ENCODE measurements at regions not wholly inside any gene's neighbourhood (a gene's known extent, or its start where the extent isn't known, plus 50 kb on each side); places are given as distances from the start of the nearest gene placed in this dataset.
"Not testable (repeated sequence)": the region's sequence is repeated elsewhere in the genome, so short reads cannot be mapped to it uniquely, and the experiment has no call there.

DNA sequence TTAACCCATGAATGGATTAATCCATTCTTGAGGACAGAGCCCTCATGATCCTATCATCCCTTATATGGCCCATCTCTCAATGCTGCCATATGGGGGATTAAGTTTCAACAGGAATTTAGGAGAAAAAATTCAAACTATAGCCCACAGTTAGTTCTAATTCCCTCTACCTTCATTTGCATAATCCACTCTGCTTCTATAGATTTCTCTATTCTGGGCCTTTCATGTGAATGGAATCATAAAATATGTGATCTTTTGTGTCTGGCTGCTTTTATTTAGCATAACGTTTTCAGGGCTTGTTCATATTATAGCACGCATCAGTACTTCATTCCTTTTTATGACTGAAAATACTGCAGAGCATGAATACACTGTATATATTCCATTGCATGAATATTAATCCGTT lies 55.4 kb downstream of the CTSL start:
- DNase-seq: no peak

DNA sequence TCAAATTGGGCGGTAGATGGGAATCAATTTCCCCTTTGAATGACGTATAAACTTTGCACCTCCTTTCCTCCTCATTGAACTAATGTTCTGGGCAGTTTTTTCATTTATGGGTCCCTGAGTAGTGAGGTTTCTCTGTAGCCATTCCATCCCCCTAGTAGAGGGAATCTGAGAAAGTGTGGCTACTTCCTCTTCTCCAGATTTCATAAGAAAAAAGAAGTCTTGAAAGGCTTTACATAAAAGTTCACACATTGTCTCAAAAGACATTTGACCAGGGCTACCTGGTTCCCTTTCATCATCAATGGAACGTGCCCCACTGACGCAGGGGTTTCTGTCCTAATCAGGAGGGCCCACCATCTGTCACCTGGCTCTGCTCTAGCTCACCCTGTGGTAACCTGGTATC lies 57.3 kb downstream of the CTSL start:
- no peak for DNase-seq

- DNase-seq: not testable (repeated sequence)
Measured at GRCh38 chr9:87785315-87785970, 59.5 kb downstream of the CTSL start.

GRCh38 chr9:87786423-87786822 lies 60.5 kb downstream of the CTSL start:
- no peak for DNase-seq

DNA sequence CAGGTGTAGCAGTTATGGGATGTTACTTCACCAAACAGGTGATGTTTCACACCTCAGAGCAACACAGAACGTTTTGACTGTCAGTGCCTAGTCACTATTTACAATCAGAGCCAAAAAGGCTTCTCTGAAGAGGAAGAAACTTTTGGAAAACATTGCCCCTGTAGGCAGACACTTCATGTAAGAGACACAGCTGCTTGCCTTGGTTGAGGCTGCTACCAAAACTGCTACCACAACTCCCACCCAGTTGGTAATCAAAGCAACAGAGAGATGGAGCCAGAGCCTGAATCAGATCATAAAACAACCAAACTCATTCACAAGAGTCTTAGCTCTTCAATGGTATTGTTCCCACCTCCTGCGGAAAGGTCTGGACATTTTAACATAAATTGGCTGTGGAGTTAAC lies 61.0 kb downstream of the CTSL start:
- no peak for DNase-seq

GRCh38 chr9:87787735-87788134 lies 61.8 kb downstream of the CTSL start:
- DNase-seq: no peak

GRCh38 chr9:87792831-87793288 lies 66.9 kb downstream of the CTSL start:
- no peak for DNase-seq

DNA sequence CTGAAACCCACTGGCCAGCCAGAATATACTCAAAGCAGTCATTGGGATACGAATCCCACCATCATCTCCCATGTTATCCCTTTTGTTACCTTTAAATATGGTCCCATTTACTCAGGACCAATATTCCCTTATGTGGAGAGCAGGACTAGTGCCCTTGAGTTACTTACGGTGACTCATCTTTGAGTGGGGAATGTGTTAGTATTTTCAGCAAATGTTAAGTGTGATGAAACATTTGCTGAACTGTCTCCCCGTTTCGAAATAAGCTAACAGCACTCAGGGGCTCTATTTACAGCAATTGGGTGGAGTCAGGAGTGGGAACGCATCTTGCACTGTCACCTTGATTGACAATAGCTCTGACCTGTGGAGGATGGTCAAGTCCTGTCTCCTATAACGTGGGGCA lies 67.4 kb downstream of the CTSL start:
- DNase-seq: no peak

GRCh38 chr9:87795178-87795577 lies 69.3 kb downstream of the CTSL start:
- no peak for DNase-seq

- DNase-seq: no peak
Measured at GRCh38 chr9:87796196-87796595, 70.3 kb downstream of the CTSL start.

- peak; percentile 28 for DNase-seq
Measured at GRCh38 chr9:87798261-87798833, 72.4 kb downstream of the CTSL start.

DNA sequence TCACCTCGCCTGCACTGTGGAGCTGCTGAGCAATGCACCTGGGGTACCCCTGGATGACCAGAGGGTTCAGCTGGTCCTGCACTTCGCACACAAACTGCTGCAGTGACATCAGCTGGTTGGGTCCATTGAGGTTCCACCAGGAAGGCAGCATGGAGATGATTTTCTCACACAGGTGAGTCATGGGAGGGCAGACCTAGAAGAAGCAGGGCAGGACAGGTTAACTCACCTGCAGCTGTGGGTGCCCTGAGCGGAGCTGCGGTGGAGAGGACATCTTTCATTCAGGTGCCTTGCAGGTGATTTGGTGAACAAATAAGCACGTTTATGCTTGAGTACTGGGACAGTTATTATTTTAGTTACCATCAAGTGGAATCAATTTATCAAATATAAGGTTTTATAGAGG lies 73.6 kb downstream of the CTSL start:
- no peak for DNase-seq

GRCh38 chr9:87800456-87800855 lies 74.5 kb downstream of the CTSL start:
- no peak for DNase-seq

DNA sequence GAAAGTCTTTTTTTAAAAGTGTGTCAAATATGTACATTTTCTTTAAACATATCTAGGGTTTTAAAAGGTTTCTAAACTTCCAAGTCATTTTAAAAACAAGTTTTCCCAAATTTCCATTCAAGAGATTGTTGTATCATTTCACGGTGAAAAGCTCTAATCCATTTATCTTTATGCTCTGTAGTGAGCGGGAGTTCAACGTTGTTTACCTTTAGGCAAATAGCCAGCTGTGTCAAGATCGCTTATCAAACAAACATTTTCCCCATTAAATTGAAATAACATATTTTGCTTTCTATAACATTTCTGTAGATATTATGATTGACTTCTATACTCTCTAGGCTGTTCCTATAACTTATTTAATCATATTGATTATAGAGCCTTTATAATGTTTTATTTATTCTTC lies 75.1 kb downstream of the CTSL start:
- no peak for DNase-seq

- no peak for DNase-seq
Measured at GRCh38 chr9:87803166-87803565, 77.2 kb downstream of the CTSL start.

DNA sequence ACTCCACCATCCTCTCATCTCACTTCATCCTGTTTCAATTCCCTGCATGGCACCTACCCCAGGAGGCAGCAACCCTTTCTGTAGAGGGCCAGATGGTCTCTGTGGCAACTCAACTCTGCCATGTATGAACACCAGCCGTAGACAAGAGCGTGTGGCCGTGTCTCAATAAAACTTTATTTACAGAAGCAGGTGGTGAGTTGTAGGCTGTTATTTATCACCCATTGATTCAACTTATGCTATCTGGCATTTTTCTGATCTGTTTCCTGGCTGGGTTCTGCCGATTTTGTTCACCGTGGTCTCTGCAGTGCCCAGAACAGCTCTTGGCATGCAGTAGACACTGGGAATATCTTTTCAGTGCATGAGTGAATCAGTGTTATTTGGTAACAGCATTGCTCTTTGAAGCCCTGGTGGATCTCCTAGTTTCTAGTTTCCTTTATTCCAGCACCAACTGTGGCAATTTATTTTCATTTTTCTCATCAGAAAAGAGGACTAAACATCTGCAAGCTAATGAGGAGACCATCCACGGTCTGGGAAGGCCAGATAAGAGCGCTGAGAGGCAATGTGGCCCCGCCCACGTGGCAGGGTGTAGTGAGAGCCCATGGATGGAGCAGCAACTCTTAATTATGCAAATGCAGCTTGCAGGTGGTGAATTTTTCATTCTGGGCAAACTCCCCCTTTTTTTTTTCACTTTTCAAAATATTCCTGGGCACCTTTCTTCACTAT lies 77.9 kb downstream of the CTSL start:
- DNase-seq: no peak

GRCh38 chr9:87805259-87805658 lies 77.4 kb upstream of the SPATA31E1 start:
- no peak for DNase-seq

- DNase-seq: no peak
Measured at GRCh38 chr9:87810008-87810407, 72.7 kb upstream of the SPATA31E1 start.

- DNase-seq: no peak
Measured at GRCh38 chr9:87810679-87811178, 71.9 kb upstream of the SPATA31E1 start.

- DNase-seq: no peak
Measured at GRCh38 chr9:87812375-87813118, 70.1 kb upstream of the SPATA31E1 start.

DNA sequence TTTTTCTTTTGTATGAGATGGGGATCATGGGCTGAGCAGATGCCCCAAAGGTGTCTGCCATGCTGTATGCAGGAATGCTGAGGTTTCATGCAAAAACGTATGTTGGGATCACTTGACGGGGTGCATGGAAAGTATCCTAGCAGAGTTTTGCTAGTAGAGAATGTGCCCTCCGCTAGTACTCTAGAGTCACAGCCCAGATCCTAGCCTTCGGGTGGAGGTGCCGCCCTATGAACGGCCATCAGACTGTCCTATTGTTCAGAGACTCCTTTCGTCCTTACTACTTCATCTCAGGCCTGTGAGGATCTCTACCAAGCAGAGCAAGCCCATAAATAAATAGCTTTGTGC lies 69.6 kb upstream of the SPATA31E1 start:
- no peak for DNase-seq

DNA sequence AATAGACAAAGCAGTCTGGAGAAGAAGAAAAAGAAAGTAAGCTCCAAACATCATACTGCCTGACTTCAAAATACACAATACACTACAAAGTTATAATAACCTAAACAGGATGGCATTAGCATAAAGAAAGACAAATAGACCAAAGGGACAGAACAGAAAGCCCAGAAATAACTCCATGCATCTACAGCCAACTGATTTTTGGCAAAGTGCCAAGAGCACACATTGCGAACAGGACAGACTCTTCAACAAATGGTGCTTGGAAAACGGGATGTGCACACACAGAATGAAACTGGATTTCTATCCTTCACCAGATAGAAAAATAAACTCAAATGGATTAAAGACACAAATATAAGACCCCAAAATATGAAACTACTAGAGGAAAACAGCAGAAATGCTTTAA lies 66.6 kb upstream of the SPATA31E1 start:
- DNase-seq: no peak

DNA sequence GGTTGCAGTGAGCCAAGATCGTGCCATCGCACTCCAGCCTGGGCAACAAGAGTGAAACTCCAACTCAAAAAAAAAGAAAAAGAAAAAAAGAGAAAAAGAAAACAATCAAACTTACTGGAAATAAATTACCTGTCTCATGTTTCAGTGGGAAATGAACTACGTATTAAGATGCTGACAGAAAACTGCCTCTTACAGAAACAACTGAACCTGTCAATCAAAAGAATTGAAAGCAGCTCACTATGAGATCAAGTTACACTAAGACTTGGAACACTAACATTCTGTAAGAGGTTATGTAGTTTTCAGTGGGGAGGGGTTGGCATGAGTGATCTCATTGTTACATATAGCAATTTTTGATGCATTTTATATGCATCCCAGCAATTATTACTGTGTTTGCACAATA lies 64.4 kb upstream of the SPATA31E1 start:
- no peak for DNase-seq
